ENCODE measurements at regions not wholly inside any gene's neighbourhood (a gene's known extent, or its start where the extent isn't known, plus 50 kb on each side); places are given as distances from the start of the nearest gene placed in this dataset.
"Not testable (repeated sequence)": the region's sequence is repeated elsewhere in the genome, so short reads cannot be mapped to it uniquely, and the experiment has no call there.

GRCh38 chrX:76920607-76921006, 493.1 kb downstream of the MAGEE1 start:
- in situ Hi-C loops (cut with HindIII; ENCODE audit: low pct_ligation_motif_present, low sequenced_read_pairs): no loop called here
- no peak for DNase-seq
- H3K36me3 ChIP-seq (replicated peaks): no peaks in the 10 kb centered on the region
- no peak overlapping the region for H3K4me3 ChIP-seq (ENCODE audit: low read depth, low read length)
- H3K27me3 ChIP-seq (replicated peaks): no peaks in the 10 kb centered on the region
- no peak for TF ChIP-seq CTCF (IDR thresholded peaks at IDR 0.05; ENCODE audit: low read depth, low read length, missing control alignments)
- H3K27ac ChIP-seq: no peak overlapping the region

GRCh38 chrX:76921176-76921575, 493.7 kb downstream of the MAGEE1 start:
- Histone ChIP-seq H3K4me3 (ENCODE audit: low read depth, low read length) (no peak overlapping the region), H3K27me3 (replicated peaks) (no peaks in the 10 kb centered on the region), H3K36me3 (replicated peaks) (no peaks in the 10 kb centered on the region), H3K27ac (no peak overlapping the region)
- no peak for TF ChIP-seq CTCF (IDR thresholded peaks at IDR 0.05; ENCODE audit: low read depth, low read length, missing control alignments)
- in situ Hi-C loops (cut with HindIII; ENCODE audit: low pct_ligation_motif_present, low sequenced_read_pairs): no loop called here
- no peak for DNase-seq

- no peak for DNase-seq
- Histone ChIP-seq H3K36me3 (replicated peaks) (no peaks in the 10 kb centered on the region), H3K4me3 (ENCODE audit: low read depth, low read length) (no peak overlapping the region), H3K27ac (no peak overlapping the region), H3K27me3 (replicated peaks) (no peaks in the 10 kb centered on the region)
- in situ Hi-C loops (cut with HindIII; ENCODE audit: low pct_ligation_motif_present, low sequenced_read_pairs): no loop called here
- TF ChIP-seq CTCF (IDR thresholded peaks at IDR 0.05; ENCODE audit: low read depth, low read length, missing control alignments): no peak
These were observed 494.6 kb downstream of the MAGEE1 start for GRCh38 chrX:76922100-76922499.

- H3K27ac ChIP-seq; H3K27me3 ChIP-seq (replicated peaks); in situ Hi-C loops (cut with HindIII; ENCODE audit: low pct_ligation_motif_present, low sequenced_read_pairs); DNase-seq; H3K36me3 ChIP-seq (replicated peaks); H3K4me3 ChIP-seq (ENCODE audit: low read depth, low read length): not testable (repeated sequence)
These were observed 497.1 kb downstream of the MAGEE1 start for GRCh38 chrX:76924616-76925015.

GRCh38 chrX:76931518-76931917, 504.0 kb downstream of the MAGEE1 start:
- in situ Hi-C loops (cut with HindIII; ENCODE audit: low pct_ligation_motif_present, low sequenced_read_pairs): no loop called here
- no peak for DNase-seq
- TF ChIP-seq CTCF (IDR thresholded peaks at IDR 0.05; ENCODE audit: low read depth, low read length, missing control alignments): no peak
- no peaks in the 10 kb centered on the region for H3K36me3 ChIP-seq (replicated peaks)
- no peaks in the 10 kb centered on the region for H3K27me3 ChIP-seq (replicated peaks)
- no peak overlapping the region for H3K27ac ChIP-seq
- H3K4me3 ChIP-seq (ENCODE audit: low read depth, low read length): no peak overlapping the region

GRCh38 chrX:76957485-76957884, 489.7 kb upstream of the FGF16 start:
- Histone ChIP-seq H3K4me3 (ENCODE audit: low read depth, low read length) (no peak overlapping the region), H3K27ac (no peak overlapping the region), H3K27me3 (replicated peaks) (no peaks in the 10 kb centered on the region), H3K36me3 (replicated peaks) (no peaks in the 10 kb centered on the region)
- in situ Hi-C loops (cut with HindIII; ENCODE audit: low pct_ligation_motif_present, low sequenced_read_pairs): no loop called here
- no peak for TF ChIP-seq CTCF (IDR thresholded peaks at IDR 0.05; ENCODE audit: low read depth, low read length, missing control alignments)
- no peak for DNase-seq
